GM20000 (cell line): ENCODE measurements at regions not wholly inside any gene's neighbourhood (a gene's known extent, or its start where the extent isn't known, plus 50 kb on each side); places are given as distances from the start of the nearest gene placed in this dataset.

Experiments
- DNase-seq: peaks from one replicate; pipeline ENCODE4 v3.0.0; 2012; ENCODE audit warnings: low spot score
- CTCF ChIP-seq: IDR thresholded peaks from 2 replicates; pipeline ENCODE4 v1.5.1; 2012; ENCODE audit warnings: mild to moderate bottlenecking, control low read depth; ENCODE audit errors: extremely low read depth, missing control alignments

- DNase-seq: no peak
- no peak for TF ChIP-seq CTCF
Measured at GRCh38 chr4:108529102-108529501, 91.3 kb upstream of the RPL34 start.

- no peak for TF ChIP-seq CTCF
- DNase-seq: no peak
Measured at GRCh38 chr4:108527723-108528122, 92.7 kb upstream of the RPL34 start.

DNA sequence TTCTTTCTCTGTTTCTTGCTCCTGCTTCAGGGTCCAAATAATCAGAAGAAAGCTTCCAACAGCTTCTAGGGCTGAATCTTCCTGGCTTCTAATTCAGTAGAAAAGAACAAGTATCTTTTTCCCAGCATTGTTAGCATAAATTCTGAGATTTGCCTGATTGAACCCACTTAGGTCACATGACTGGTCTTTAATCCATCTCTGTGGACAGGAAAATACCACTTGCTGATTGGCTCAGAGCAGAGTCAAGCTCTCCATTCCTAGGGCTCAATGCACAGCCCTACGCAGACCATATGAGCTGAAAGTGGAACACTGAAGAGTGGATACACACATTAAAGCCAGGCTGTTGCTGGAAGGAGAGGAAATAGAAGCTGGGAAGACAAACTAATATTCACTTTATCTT lies 99.6 kb upstream of the RPL34 start:
- no peak for TF ChIP-seq CTCF
- no peak for DNase-seq

DNA sequence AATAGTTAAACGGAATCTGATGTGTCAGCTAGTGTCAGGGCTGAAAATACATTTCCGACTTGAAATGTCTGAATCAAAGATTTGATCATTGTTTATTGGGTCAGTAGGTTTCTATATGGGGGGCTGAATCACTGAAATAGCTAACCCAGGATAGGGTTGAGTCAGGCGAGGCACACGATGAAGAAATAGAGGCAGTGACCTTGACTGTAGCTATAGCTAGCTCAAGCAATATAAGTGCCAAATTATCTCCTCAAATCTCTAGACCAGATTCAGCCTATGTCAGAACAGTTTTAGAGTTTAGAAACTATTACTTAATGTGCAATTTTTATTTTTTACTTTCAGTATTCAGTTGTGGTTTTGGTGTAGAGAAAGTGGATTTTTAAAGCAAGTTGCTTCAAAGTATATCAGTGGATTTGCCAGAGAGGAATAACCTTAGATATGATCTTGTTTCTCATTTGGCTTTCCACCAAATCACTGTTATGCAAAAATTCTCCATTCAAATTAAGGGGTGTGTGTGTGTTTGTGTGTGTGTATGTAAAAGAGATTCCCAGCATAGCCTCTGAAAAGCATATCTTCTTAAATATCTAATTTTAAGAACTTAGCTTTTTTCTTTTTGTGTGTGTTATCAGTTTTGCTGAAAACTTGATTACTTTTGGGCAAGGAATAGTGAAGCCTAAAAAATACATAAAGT lies 100.3 kb upstream of the RPL34 start:
- no peak for TF ChIP-seq CTCF
- DNase-seq: no peak

GRCh38 chr4:108519208-108519833 lies 101.1 kb upstream of the RPL34 start:
- DNase-seq: no peak
- no peak for TF ChIP-seq CTCF

- DNase-seq: no peak
- TF ChIP-seq CTCF: no peak
Measured at GRCh38 chr4:108512615-108513505, 107.5 kb upstream of the RPL34 start.

- TF ChIP-seq CTCF: no peak
- no peak for DNase-seq
Measured at GRCh38 chr4:108511618-108512017, 108.8 kb upstream of the RPL34 start.
